Stomach smooth muscle (tissue), 2 donors: ENCODE measurements at regions not wholly inside any gene's neighbourhood (a gene's known extent, or its start where the extent isn't known, plus 50 kb on each side); places are given as distances from the start of the nearest gene placed in this dataset.

ENCODE experiments used
- H3K27ac ChIP-seq: one replicate; pipeline ENCODE4 v1.7.0; 2013; ENCODE audit warnings: mild to moderate bottlenecking, low read length, inconsistent platforms
- H3K27me3 ChIP-seq, 2 donors: one replicate each; pipeline ENCODE4 v1.7.0; 2013; ENCODE audit warnings: low read length in 2 of 2; ENCODE audit not compliant: insufficient read depth in 2 of 2, control insufficient read depth in 1 of 2
- H3K36me3 ChIP-seq, 2 donors: one replicate each; pipeline ENCODE4 v1.7.0; 2013; ENCODE audit warnings: low read length in 2 of 2; ENCODE audit not compliant: control insufficient read depth in 2 of 2, insufficient read depth in 2 of 2
- H3K4me1 ChIP-seq: one replicate; pipeline ENCODE4 v1.7.0; 2013; ENCODE audit warnings: low read length; ENCODE audit not compliant: control insufficient read depth, insufficient read depth
- H3K4me3 ChIP-seq, 2 donors: one replicate each; pipeline ENCODE4 v1.7.0; 2013; ENCODE audit warnings: low read length in 2 of 2
- H3K9ac ChIP-seq, 2 donors: one replicate each; pipeline ENCODE4 v1.7.0; 2013; ENCODE audit warnings: low read length in 2 of 2, mild to moderate bottlenecking in 1 of 2
- H3K9me3 ChIP-seq, 2 donors: one replicate each; pipeline ENCODE4 v1.7.0; 2013; ENCODE audit warnings: low read length in 2 of 2; ENCODE audit not compliant: control insufficient read depth in 2 of 2
- donor health status: healthy.
- donor health status: Pancreatic carcinoma.

GRCh38 chr19:29411113-29411581 lies 114.6 kb upstream of the VSTM2B start:
- Histone ChIP-seq H3K9me3 (no peaks in the 10 kb centered on the region), H3K4me1 (peaks cover 6% of the 10 kb centered on the region), H3K4me3 (no peak overlapping the region), H3K9ac (no peak overlapping the region), H3K27ac (no peak overlapping the region), H3K36me3 (no peaks in the 10 kb centered on the region), H3K27me3 (peaks cover 0 to 3% of the 10 kb centered on the region in 2 donors)

GRCh38 chr19:29413435-29413834 lies 112.4 kb upstream of the VSTM2B start:
- peaks cover 6% of the 10 kb centered on the region for H3K4me1 ChIP-seq
- no peaks in the 10 kb centered on the region for H3K9me3 ChIP-seq
- no peak overlapping the region for H3K4me3 ChIP-seq
- H3K27ac ChIP-seq, result no peak overlapping the region
- no peak overlapping the region for H3K9ac ChIP-seq
- peaks cover 0 to 3% of the 10 kb centered on the region in 2 donors for H3K27me3 ChIP-seq
- H3K36me3 ChIP-seq, result no peaks in the 10 kb centered on the region

- Histone ChIP-seq H3K4me3 (no peak overlapping the region), H3K27me3 (peaks cover 0 to 3% of the 10 kb centered on the region in 2 donors)
Measured at GRCh38 chr19:29415507-29415906, 110.3 kb upstream of the VSTM2B start.

GRCh38 chr19:29417048-29417447 lies 108.7 kb upstream of the VSTM2B start:
- no peaks in the 10 kb centered on the region for H3K36me3 ChIP-seq
- H3K4me3 ChIP-seq, result no peak overlapping the region
- H3K9me3 ChIP-seq, result no peaks in the 10 kb centered on the region
- no peak overlapping the region for H3K27ac ChIP-seq
- H3K9ac ChIP-seq, result no peak overlapping the region
- peaks cover 0 to 3% of the 10 kb centered on the region in 2 donors for H3K27me3 ChIP-seq
- peaks cover 6% of the 10 kb centered on the region for H3K4me1 ChIP-seq

More at GRCh38 chr19:29415507-29415906, 110.3 kb upstream of the VSTM2B start:
- Histone ChIP-seq H3K9ac (no peak overlapping the region), H3K9me3 (no peaks in the 10 kb centered on the region), H3K36me3 (no peaks in the 10 kb centered on the region), H3K4me1 (peaks cover 6% of the 10 kb centered on the region), H3K27ac (no peak overlapping the region)

GRCh38 chr19:29418201-29418600 lies 107.6 kb upstream of the VSTM2B start:
- Histone ChIP-seq H3K27me3 (peaks cover 0 to 3% of the 10 kb centered on the region in 2 donors), H3K4me1 (peaks cover 4% of the 10 kb centered on the region), H3K27ac (no peak overlapping the region), H3K9ac (no peak overlapping the region), H3K36me3 (no peaks in the 10 kb centered on the region), H3K4me3 (no peak overlapping the region), H3K9me3 (no peaks in the 10 kb centered on the region)

- H3K27me3 ChIP-seq, result peaks cover 0 to 5% of the 10 kb centered on the region in 2 donors
Measured at GRCh38 chr19:29420065-29420464, 105.7 kb upstream of the VSTM2B start.

GRCh38 chr19:29420482-29421195 lies 105.2 kb upstream of the VSTM2B start:
- Histone ChIP-seq H3K36me3 (no peaks in the 10 kb centered on the region), H3K27me3 (peaks cover 0 to 6% of the 10 kb centered on the region in 2 donors), H3K9me3 (peaks cover 0 to 4% of the 10 kb centered on the region in 2 donors), H3K4me1 (no peaks in the 10 kb centered on the region), H3K4me3 (no peak overlapping the region), H3K9ac (no peak overlapping the region), H3K27ac (no peak overlapping the region)

More at GRCh38 chr19:29420065-29420464, 105.7 kb upstream of the VSTM2B start:
- Histone ChIP-seq H3K36me3 (no peaks in the 10 kb centered on the region), H3K27ac (no peak overlapping the region), H3K4me1 (no peaks in the 10 kb centered on the region), H3K9ac (no peak overlapping the region), H3K9me3 (peaks cover 0 to 4% of the 10 kb centered on the region in 2 donors), H3K4me3 (no peak overlapping the region)

GRCh38 chr19:29421196-29421545 lies 104.6 kb upstream of the VSTM2B start:
- H3K27ac ChIP-seq, result no peak overlapping the region
- peaks cover 0 to 4% of the 10 kb centered on the region in 2 donors for H3K9me3 ChIP-seq
- H3K9ac ChIP-seq, result no peak overlapping the region
- H3K36me3 ChIP-seq, result no peaks in the 10 kb centered on the region
- H3K4me3 ChIP-seq, result no peak overlapping the region
- H3K27me3 ChIP-seq, result peaks cover 0 to 9% of the 10 kb centered on the region in 2 donors
- no peaks in the 10 kb centered on the region for H3K4me1 ChIP-seq

- H3K27ac ChIP-seq, result no peak overlapping the region
- peaks cover 0 to 9% of the 10 kb centered on the region in 2 donors for H3K27me3 ChIP-seq
- H3K4me3 ChIP-seq, result no peak overlapping the region
- H3K9ac ChIP-seq, result no peak overlapping the region
- no peaks in the 10 kb centered on the region for H3K4me1 ChIP-seq
- no peaks in the 10 kb centered on the region for H3K36me3 ChIP-seq
- H3K9me3 ChIP-seq, result peaks cover 0 to 4% of the 10 kb centered on the region in 2 donors
Measured at GRCh38 chr19:29422047-29422446, 103.7 kb upstream of the VSTM2B start.

- H3K9ac ChIP-seq, result no peak overlapping the region
- H3K27me3 ChIP-seq, result peaks cover 0 to 9% of the 10 kb centered on the region in 2 donors
- H3K27ac ChIP-seq, result no peak overlapping the region
- H3K9me3 ChIP-seq, result peaks cover 0 to 4% of the 10 kb centered on the region in 2 donors
- H3K4me3 ChIP-seq, result no peak overlapping the region
- H3K4me1 ChIP-seq, result no peaks in the 10 kb centered on the region
- H3K36me3 ChIP-seq, result no peaks in the 10 kb centered on the region
Measured at GRCh38 chr19:29422486-29423085, 103.2 kb upstream of the VSTM2B start.

GRCh38 chr19:29428071-29428470 lies 97.7 kb upstream of the VSTM2B start:
- H3K9me3 ChIP-seq, result peaks cover 0 to 4% of the 10 kb centered on the region in 2 donors
- no peaks in the 10 kb centered on the region for H3K4me1 ChIP-seq
- H3K27ac ChIP-seq, result no peak overlapping the region
- no peak overlapping the region for H3K4me3 ChIP-seq
- H3K27me3 ChIP-seq, result peaks cover 0 to 11% of the 10 kb centered on the region in 2 donors
- no peak overlapping the region for H3K9ac ChIP-seq
- no peaks in the 10 kb centered on the region for H3K36me3 ChIP-seq
